HG03432 (cell line): ENCODE measurements at regions not wholly inside any gene's neighbourhood (a gene's known extent, or its start where the extent isn't known, plus 50 kb on each side); places are given as distances from the start of the nearest gene placed in this dataset.
A peak's percentile ranks its signal among the peaks of the same experiment; 100 is the strongest.

Source experiments
- ATAC-seq: cut with Tn5 transposase; IDR thresholded peaks from one replicate; pipeline ENCODE4 v1.9.1; 2021; ENCODE audit warnings: mild to moderate bottlenecking, moderate library complexity; ENCODE audit not compliant: unreplicated experiment

GRCh38 chr12:59252731-59253130 lies 332.4 kb upstream of the LRIG3 start:
- ATAC-seq = no peak

GRCh38 chr12:59250766-59251165 lies 330.5 kb upstream of the LRIG3 start:
- ATAC-seq = no peak

GRCh38 chr12:59240048-59240447 lies 319.7 kb upstream of the LRIG3 start:
- ATAC-seq = no peak

GRCh38 chr12:59234391-59234790 lies 314.1 kb upstream of the LRIG3 start:
- no peak for ATAC-seq

GRCh38 chr12:59230334-59230733 lies 310.0 kb upstream of the LRIG3 start:
- no peak for ATAC-seq

- no peak for ATAC-seq
These were observed 298.8 kb upstream of the LRIG3 start for GRCh38 chr12:59219148-59219547.

GRCh38 chr12:59196989-59197388 lies 276.7 kb upstream of the LRIG3 start:
- ATAC-seq = no peak

- ATAC-seq = no peak
These were observed 274.5 kb upstream of the LRIG3 start for GRCh38 chr12:59194794-59195193.

GRCh38 chr12:59193476-59194050 lies 273.3 kb upstream of the LRIG3 start:
- no peak for ATAC-seq

- no peak for ATAC-seq
These were observed 271.1 kb upstream of the LRIG3 start for GRCh38 chr12:59191372-59191771.

- ATAC-seq = no peak
These were observed 266.1 kb upstream of the LRIG3 start for GRCh38 chr12:59186451-59186850.

- ATAC-seq = peak; percentile 50
These were observed 265.0 kb upstream of the LRIG3 start for GRCh38 chr12:59185295-59185694.

GRCh38 chr12:59182658-59183455 lies 262.6 kb upstream of the LRIG3 start:
- no peak for ATAC-seq

- no peak for ATAC-seq
These were observed 261.9 kb upstream of the LRIG3 start for GRCh38 chr12:59182191-59182590.

GRCh38 chr12:59181196-59181777 lies 261.0 kb upstream of the LRIG3 start:
- no peak for ATAC-seq

GRCh38 chr12:59179231-59179630 lies 258.9 kb upstream of the LRIG3 start:
- ATAC-seq = no peak

- no peak for ATAC-seq
These were observed 253.4 kb upstream of the LRIG3 start for GRCh38 chr12:59173695-59174094.

- no peak for ATAC-seq
These were observed 248.3 kb upstream of the LRIG3 start for GRCh38 chr12:59168647-59169046.

GRCh38 chr12:59166457-59166856 lies 246.2 kb upstream of the LRIG3 start:
- ATAC-seq = no peak

- no peak for ATAC-seq
These were observed 244.9 kb upstream of the LRIG3 start for GRCh38 chr12:59164991-59165718.

- no peak for ATAC-seq
These were observed 243.9 kb upstream of the LRIG3 start for GRCh38 chr12:59164226-59164625.

- no peak for ATAC-seq
These were observed 238.4 kb upstream of the LRIG3 start for GRCh38 chr12:59158681-59159080.
